ENCODE measurements at regions not wholly inside any gene's neighbourhood (a gene's known extent, or its start where the extent isn't known, plus 50 kb on each side); places are given as distances from the start of the nearest gene placed in this dataset.
"Not testable (repeated sequence)": the region's sequence is repeated elsewhere in the genome, so short reads cannot be mapped to it uniquely, and the experiment has no call there.

GRCh38 chr11:42770444-42771065 is 541.2 kb upstream of the API5 start:
- peak; percentile 47 for DNase-seq (ENCODE audit: low spot score)

DNA sequence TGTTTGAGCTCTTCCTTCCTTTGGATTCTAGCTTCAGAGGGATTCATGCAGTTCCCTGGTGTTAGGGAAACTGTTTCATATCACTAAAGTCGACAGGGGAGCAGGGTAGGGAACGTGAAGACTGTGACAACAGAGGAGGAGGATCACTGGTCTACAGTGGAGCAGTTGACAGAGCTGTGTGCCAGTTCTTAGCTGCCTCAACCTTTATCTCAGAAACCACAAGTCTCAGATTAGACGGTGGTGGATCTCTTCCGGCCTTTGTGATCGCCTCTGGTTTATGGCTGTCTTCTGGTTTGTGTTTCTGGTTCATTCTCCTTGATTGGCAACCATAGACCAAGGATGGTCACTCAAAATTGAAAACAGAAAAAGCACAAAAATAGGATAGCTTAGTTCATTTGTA is 538.9 kb upstream of the API5 start:
- no peak for DNase-seq (ENCODE audit: low spot score)

DNA sequence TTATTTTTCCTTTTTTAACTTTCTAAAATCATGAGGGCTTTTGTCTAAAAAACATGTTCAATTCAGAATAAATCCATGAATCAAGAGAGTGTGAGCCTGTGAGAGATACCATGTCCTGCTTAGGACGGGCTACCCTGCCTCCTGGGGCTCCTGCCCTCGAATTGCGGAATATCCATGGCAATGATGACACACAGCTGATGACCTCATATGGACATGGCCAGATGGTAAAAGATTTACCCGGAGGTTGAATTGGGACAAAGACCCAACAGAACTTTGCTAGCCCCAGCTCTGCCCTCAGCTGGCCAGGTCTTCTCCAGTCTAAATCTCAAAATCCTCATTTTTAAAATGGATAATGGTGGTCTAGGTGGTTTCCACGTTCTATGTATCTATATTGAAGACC is 538.1 kb upstream of the API5 start:
- DNase-seq (ENCODE audit: low spot score), result no peak

GRCh38 chr11:42774567-42774966 is 537.2 kb upstream of the API5 start:
- DNase-seq (ENCODE audit: low spot score), result no peak

DNA sequence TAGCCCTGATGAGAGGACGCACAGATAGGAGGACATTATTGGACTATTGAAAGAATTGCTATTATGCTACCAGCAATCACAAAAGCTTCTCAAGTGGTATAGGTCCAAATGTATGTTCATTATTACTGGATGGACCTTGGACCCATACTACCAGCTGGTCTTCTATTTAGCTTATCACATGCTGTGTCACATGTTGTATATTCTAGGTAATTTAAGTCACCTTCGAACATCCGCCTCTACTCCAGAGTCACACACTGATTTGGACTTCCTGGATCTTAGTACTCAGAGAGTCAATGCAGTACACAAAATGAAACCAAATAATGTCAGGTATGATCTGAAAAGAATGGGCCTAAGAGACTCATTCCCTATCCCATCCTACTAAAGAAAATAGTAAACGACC is 534.0 kb upstream of the API5 start:
- DNase-seq (ENCODE audit: low spot score), result no peak

DNA sequence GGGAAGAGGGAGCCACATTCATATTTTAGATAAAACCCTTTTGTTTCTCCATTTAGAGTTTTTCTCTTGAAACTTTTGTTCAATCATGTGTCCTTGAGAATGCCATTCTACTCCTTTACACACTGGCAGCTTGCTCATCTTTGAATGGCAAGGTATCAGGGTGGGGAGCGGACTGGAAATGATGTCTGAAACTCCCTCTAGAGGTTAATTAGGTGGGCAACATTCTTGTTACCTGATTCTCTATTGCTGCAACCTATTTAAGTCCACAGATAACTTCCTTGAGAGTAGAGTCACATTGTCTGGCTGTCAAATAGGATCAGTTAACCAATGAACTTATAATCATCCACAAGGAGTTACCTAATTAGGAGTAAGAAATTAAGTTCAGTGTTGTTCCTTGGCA is 533.6 kb upstream of the API5 start:
- no peak for DNase-seq (ENCODE audit: low spot score)

GRCh38 chr11:42779555-42779954 is 532.2 kb upstream of the API5 start:
- DNase-seq (ENCODE audit: low spot score), result peak; percentile 29

GRCh38 chr11:42786981-42787380 is 524.8 kb upstream of the API5 start:
- DNase-seq (ENCODE audit: low spot score), result no peak

DNA sequence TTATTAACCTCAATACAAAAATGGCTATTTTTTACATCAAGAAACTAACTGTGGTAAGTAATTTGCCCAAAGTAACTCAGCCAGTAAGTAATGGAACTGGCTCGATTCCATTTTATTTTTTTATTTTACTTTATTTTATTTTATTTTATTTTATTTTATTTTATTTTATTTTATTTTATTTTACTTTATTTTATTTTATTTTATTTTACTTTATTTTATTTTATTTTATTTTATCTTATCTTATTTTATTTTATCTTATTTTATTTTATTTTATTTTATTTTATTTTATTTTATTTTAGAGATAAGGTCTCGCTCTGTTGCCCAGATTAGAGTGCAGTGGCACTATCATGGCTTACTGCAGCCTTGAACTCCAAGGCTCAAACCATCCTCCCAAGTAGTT is 516.3 kb upstream of the API5 start:
- not testable (repeated sequence) for DNase-seq (ENCODE audit: low spot score)

DNA sequence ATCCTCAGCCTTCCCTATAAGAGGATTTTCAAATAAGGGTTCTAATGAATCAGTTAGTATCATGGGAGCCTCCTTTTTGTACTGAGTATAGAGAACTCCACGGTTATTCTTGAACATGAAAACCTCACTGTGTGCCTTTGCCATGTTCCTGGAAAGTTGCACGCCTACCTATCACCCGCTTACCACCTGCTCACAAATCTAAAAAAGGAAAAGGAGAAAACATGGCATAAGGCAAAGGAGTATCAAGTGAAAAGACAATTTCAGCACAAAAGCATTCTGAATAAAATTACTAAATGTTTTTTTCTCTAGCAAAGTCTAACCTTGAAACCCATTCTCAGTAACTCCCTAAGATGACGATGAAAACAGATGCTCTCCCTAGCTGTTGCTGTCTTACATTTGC is 511.8 kb upstream of the API5 start:
- DNase-seq (ENCODE audit: low spot score), result no peak

DNA sequence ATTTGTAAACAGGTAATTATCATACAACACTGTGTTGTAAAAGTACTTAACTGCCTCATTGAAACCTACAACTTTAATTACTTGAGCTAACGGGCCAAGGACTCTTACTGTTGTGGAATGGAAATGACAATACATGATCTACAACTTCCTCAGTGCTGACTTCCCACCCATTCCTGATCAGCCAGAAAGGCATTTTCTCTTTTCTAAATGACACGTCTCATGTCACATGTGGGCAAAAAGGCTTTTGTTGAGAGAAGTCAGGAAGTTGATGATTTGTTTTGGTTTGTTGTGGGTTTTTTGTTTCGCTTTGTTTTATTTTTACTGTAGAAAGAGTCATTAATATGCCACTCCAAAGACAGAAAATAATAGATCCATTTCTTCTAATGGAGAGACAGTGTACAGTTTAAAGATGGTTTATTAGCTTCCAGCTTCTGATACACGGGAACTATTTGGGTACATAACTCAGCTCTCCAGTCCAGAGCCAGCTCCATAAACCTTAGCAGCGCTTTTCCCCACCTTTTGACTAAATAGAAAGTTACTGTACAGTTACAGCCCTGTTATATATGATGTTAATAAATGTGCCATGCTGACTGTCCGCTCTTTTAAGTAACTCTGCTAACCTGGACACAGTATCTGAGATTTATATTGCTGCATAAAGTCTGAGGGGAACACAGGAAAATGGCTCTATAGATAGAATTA is 509.4 kb upstream of the API5 start:
- DNase-seq (ENCODE audit: low spot score), result no peak

- DNase-seq (ENCODE audit: low spot score), result no peak
Measured at GRCh38 chr11:42806191-42806590, 505.6 kb upstream of the API5 start.

GRCh38 chr11:42812361-42812760 is 499.4 kb upstream of the API5 start:
- DNase-seq (ENCODE audit: low spot score), result no peak

DNA sequence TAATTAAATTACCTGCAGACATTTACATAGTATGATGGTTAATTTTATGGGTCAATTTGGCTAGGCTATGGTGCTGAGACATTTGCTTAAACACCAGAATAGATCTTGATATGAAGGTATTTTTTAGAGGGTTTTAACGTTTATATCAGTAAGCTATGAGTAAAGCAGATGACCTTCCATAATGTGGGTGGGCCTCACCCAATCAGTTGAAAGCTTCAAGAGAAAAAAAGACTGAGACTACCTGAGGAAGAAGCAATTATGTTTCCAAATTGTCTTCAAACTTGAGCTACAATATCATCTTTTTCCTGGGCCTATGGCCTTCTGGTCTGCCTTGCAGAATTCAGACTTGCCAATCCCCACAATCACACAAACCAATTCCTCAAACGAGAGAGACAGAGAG is 498.8 kb upstream of the API5 start:
- DNase-seq (ENCODE audit: low spot score), result no peak

DNA sequence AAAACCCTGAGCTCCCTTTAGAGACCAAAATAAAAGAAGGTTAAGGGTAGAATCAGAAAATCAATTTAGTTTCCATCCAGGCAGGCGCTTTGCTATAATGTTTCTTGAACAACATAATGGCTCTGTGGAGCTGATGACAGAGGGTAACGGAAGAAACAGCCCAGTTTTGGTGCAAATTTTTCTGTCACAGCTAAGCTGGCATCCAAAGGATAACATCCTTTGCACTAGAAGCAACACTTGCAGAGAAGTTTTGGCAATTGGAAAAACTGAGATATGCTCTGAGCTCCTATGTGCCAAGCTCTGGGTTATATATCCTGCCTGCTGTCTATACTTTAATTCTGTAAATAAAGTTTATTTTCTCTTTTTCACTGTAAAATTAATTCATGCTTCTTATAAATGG is 495.3 kb upstream of the API5 start:
- DNase-seq (ENCODE audit: low spot score), result no peak

DNA sequence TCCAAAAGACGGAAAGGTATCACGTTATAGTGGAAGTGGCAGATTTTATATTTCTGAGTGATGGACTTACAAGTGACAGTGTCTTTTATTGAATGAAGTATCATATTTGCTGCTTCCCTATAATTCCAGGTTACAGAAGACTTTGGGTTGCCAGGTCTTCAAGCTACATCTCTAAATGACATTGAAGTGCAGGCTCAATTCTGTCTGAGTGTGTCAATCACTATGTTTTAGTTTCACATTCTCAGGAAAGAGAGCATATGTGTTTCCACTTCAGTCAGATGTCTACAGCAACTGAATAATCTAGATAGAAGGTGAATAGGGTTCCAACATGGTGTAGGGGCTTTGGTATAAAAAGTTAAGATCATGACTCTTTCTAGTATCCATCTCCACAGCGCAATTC is 492.7 kb upstream of the API5 start:
- DNase-seq (ENCODE audit: low spot score), result no peak

GRCh38 chr11:42822188-42822587 is 489.6 kb upstream of the API5 start:
- not testable (repeated sequence) for DNase-seq (ENCODE audit: low spot score)

- DNase-seq (ENCODE audit: low spot score), result no peak
Measured at GRCh38 chr11:42823546-42823945, 488.2 kb upstream of the API5 start.

DNA sequence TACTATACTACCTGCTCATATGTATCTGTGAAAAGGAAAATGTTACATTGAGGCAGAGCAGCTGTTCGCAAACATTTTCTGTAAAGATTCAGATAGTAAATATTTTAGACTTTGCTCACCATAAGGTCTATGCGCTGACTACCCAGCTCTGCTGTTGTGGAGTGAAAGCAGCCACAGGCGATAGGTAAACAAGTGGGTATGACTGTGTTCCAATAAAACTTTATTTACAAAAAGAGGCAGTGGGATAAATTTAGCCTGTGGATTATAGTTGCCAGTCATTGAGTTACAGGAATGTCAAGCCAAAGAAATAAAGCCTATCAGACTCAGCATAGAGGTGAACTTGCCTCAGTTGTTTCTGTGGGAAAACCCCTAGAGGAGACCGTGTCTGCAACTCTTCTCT is 487.7 kb upstream of the API5 start:
- DNase-seq (ENCODE audit: low spot score), result no peak

DNA sequence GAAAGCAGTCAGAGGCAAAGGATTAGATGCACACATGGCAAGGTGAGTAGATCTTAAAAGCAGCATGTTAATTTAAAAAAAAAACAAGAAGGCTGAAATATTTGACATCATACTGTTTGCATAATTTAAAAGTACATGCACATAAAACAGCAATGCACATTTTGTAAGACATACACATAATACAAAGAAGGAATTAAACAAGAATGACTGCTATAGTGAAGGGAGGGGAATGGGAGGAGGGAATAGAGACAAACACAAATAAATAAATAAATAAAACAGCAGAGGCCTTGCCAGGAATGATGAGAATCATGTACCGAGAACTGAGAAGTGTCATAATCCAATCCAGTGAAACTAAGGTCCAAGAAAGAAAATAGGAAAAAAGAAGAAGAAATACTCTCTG is 486.2 kb upstream of the API5 start:
- no peak for DNase-seq (ENCODE audit: low spot score)

DNA sequence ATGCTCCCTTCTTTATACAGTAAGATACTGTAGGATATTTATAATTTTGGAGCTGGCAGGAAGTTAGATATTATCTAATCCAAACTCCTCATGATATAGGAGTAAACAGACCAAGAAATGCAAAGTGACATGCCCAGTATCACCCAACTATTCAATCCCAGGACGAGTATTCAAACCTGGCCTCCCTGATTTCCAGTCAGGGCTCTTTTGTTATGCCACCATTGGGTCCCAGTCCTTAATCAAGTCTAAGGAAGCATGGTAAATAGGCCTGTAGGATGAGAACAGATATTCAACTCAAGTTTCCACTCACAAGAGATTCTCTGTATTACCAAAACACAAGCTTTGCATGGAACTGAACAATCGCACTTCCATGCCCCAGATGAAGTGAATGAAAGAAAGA is 484.0 kb upstream of the API5 start:
- no peak for DNase-seq (ENCODE audit: low spot score)

DNA sequence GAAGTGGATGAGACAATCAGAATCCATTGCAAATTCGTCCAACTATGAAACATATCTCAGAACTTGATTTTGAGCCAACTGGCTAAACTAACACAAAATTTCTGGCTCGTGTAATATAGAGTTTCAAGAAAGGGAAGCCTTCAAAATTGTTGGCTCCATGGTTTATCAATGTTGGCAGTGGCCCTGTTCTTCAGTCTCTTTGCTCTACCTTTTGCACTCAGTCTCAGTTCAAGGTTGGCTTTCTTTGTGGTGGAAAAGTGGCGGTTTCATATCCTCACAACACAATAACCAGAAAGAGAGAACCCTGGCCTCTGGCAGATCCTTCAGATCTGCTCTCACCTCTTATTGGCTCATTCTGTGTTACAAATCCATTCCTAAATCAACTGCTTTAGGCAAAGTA is 473.8 kb upstream of the API5 start:
- no peak for DNase-seq (ENCODE audit: low spot score)

DNA sequence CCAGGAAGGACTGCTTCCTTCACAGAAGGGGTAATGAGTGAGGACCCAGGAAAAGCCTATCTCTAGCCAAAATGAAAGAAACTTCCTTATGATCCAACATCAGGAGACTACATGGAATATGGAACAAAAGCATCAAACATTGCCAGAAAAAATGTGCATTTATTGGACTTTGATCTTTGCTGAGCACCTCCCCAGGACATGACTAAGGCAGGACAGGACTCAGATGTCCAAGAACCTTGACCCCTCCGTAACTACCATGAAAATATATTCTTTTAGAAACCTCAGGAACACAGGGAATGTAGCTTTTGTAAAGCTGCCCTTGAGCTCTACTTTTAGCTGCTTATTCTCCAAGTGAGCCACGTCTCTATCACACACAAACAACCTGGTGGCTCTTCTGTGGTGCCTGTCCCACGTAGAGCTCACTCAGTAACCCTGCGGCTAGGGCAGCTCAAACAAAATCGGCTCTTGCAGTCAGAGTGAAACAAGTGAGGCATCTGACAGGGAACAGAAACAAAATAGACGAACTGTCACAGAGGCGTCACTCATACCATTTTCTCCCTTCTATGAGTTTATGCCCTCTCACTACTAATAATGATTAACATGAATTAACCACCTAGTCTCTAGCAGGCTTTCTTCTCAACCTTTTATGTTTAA is 471.5 kb upstream of the API5 start:
- peak; percentile 17 for DNase-seq (ENCODE audit: low spot score)

DNA sequence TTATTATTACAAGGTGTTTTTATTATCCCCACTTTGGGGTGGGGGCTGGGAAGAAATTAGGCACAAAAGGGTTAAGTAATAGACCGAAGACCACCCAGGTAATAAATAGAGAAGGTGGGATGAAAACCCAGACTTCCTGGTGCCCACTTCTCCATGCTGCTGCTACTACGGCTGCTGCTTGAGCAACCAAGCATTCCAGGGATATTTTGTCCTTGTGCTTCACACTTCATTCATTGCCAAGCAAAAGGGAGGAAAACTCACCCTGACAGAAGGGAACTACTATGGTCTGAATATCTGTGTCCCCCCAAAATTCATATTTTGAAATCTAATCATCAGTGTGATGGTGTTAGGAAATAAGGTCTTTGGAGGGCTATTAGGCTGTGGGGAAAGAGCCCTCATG is 470.9 kb upstream of the API5 start:
- no peak for DNase-seq (ENCODE audit: low spot score)
